CD4-positive, alpha-beta T cell treated with Interferon alpha-2 for 1 hour (primary cell): ENCODE measurements at regions not wholly inside any gene's neighbourhood (a gene's known extent, or its start where the extent isn't known, plus 50 kb on each side); places are given as distances from the start of the nearest gene placed in this dataset.

ENCODE experiments used
- DNase-seq, 2 donors: peaks; one replicate each; pipeline ENCODE4 v3.0.0-alpha.2; 2020 to 2022

DNA sequence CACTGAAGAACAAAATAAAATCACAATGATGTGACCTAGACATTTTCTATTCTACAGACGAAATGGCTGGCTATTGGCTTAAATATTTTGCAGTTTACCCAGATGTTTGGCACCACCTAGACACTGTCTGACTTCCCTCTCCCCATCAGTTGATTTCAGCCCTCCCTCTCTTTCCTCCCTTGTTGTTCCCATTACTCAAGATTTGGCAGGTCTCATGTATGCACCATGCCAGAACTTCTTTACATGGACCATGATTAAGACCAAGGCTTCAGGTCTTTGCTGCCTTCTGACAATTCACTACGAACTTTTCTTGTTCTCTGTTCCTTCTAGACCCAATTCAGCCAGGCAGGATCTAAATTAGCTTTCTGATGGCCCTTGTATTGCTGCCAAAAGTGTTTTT is 66.6 kb upstream of the GDNF start:
- DNase-seq, result no peak

DNA sequence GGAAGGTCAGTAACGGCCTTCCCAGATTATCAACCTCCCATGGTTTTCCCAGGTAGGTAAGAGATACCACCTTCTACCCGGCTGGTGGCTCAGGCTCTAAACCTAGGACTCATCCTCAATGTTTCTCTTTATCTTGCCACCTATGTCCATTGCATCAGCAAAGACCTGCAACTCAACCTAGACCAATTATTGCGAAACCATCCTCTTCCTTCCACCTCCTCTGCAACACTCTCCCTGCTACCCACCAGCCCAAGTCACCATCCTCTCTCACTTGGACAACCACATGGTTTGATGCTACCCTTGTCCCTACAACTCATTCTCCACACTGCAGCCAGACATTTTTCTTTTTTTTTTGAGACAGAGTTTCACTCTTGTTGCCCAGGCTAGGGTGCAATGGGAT is 65.4 kb upstream of the GDNF start:
- DNase-seq, result no peak

DNA sequence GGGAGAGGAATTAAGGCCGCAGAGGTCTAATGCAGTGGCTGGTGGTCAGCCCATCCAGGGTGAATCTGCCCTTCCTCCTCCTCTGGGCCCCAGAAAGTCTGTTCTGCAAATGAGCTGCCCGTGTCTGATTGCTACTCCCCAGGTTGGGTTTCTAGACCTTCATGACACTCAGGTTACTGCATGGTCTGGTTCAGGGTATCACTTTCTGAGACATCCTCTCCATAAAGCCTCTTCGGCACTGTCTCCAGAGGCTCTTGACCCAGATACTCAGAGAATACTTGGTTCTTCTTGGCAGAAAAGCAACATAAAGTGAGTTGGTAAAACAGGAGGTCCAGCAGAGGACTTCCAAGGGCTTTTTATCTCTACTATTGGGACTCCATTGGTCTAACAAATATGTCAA is 62.5 kb upstream of the GDNF start:
- DNase-seq, result no peak

DNA sequence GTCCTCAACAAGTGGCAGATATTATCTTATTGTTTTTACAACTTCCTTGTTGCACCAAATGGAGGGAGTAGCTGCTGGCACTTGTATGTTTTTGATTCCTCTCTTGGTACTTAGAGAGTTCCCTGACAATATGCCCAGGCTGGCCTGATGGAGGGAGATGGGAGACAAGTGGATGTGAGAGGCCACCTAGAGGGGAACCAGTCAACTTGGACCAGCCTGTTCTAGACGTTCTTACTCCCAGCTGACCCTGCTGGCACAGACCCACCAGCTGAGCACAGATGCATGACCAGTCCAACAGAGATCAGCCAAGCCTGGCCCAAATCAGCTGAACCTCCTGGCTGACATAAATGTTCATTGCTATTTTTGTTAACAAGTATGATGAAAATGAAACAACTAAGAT is 60.9 kb upstream of the GDNF start:
- no peak for DNase-seq

DNA sequence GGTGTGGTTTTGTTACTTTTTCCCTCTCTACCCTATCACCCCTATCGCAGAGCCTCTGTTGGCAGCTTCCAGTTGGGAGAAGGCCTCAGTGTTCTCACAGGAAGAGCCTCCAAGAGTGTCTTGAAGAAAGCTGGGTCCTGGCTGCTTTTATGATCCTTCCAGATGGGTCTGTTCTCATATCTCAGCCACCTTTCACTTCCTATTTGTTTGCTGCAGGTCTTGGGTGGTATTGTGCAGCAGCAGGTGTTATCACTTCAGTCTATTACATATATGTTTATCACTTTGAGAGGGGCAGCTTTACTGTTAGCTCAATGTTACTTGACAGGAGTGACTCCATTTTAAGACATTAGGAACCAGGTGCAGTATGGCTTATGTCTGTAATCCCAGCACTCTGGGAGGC is 59.2 kb upstream of the GDNF start:
- DNase-seq, result no peak

DNA sequence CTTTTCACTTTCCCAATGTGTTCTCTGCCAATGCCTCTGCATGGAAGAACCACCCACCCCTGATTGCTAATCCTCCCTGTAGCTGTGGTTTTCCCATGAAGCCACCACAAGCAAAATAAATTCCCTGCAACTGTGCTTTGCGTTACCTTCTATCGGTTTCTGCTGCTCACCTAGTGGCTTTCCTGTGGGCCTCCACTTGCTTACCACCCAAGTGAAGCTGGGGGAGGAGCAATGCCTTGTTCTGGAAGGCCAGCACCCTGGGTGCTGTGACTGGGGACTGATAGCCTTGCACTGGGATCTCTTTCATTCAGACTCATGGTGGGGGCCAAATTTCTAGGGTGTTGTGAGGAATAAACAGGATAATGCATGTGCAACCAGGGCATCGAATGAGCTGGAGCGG is 56.3 kb upstream of the GDNF start:
- no peak for DNase-seq

DNA sequence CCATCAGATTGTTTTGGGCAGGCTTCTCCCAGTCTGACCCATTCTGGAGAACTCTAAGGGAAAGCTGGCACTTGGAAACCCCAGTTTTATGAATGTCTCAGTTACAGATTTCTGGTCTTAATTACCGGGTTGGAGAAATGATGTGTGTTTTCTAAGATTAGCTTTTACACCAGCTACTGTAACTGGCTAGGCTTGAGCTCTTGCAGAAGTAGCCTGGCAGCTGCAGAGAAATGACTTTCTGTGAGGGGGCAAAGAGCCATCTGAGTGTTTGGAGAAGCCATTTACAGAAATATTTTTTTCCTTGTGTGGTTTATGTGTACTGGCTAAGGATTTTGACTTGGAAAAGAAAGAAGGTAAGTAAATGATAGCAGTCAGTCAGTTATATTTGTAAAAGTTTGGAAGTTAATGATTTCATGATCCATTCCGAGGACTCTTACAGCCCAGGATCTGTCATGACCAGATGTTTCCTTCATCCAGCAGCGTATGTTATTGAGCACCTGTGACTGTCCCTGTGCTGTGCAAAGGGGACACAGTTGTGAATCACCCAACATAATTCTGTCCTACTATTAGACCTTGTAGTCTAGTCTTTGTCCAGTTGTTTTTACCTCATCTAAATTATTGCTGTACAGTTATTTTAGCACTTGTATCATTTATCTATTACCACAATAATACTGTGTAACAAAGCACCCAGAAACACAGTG is 53.7 kb upstream of the GDNF start:
- DNase-seq, result no peak

DNA sequence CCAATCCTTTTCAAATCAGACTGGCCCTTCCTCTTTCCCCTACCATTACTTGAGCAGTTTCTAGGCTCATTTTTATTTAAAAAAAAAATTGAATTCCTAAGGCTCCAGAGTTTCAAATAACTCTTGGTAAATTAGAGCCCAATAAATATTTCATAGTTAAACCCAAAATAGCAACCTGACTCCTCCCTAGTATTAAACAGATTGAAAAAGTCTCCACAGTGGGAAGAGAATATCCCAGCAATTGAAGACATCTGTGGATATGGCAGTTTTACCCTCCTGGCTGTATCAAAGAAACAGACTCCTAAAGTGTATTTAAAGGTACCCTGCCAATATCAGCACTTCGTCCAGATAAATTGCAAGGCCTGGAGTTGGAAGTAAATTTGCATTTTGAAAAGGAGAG is 52.7 kb upstream of the GDNF start:
- no peak for DNase-seq

DNA sequence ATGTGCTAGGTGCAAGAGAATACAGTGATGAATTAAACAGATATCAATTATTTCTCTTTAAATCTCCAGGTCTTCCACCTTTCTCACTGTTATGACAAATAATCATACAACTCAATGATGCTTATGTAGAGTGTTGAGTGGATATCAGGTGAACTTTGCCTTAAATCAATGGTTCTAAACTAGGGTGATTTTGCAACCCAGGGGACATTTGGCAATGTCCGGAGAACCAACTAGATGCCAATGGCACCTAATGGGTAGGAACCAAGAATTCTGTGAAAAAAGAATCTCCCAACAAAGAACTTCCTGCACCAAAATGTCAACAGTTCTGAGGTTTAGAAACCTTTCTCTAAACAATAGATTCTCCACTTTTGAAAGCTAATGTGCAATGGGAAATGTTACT is 52.0 kb upstream of the GDNF start:
- DNase-seq, result no peak

DNA sequence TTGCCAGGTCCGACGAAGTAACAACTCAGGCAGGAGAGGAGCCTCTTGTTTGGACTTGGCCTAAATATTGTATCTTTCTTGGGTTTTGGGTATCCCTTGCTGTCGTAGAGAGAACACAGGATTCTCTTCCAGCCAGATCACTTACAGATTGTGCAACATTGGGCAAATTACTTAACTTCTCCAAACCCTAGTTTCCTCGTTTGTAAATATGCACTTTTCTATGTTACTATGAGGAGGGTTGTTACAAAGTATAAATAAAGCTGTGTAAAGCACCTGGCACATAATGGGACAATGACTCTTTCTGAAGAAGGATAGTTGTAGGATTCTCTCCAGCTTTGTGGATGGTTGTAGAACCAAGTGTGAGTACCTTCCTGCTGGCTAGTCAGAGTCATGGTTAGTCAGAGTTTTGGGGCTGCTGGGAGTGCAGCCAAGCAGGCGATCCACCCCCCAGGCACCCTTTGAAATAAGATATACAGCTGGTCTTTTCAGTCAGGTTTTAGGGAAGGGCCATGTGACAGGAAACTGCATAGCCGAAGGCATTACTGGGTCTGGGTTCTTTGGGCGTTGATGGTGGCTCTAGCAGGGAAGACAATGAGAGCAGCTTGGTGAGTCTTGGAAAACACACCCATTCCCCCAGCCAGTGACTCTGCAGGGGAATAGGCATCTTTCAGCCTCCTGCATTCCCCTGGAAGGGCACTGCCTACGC is 49.9 kb upstream of the GDNF start:
- no peak for DNase-seq
